ENCODE measurements at regions not wholly inside any gene's neighbourhood (a gene's known extent, or its start where the extent isn't known, plus 50 kb on each side); places are given as distances from the start of the nearest gene placed in this dataset.

GRCh38 chr4:141304346-141304745, 83.7 kb downstream of the ZNF330 start:
- H3K79me1 ChIP-seq (ENCODE audit: low read depth, low read length) = no peaks in the 10 kb centered on the region
- no peak overlapping the region for H2BK5ac ChIP-seq (ENCODE audit: low read depth, low read length)
- DNase-seq (ENCODE audit: low read depth in 1 of 2, low spot score in 2 of 2) (no peak), FAIRE-seq (no peak)
- H2BK12ac ChIP-seq (ENCODE audit: low read depth, low read length) = no peak overlapping the region
- H3K56ac ChIP-seq (replicated peaks; ENCODE audit: insufficient read length, low read depth, low read length) = no peak overlapping the region
- H4K8ac ChIP-seq (ENCODE audit: extremely low read depth, insufficient read depth, low read length) = no peak overlapping the region
- H3K23ac ChIP-seq (ENCODE audit: insufficient read length) = no peak overlapping the region
- H3K9me3 ChIP-seq (ENCODE audit: insufficient read depth in 2 of 2, low read depth in 1 of 2, low read length in 1 of 2) = no peaks in the 10 kb centered on the region
- H2BK15ac ChIP-seq (ENCODE audit: low read length) = no peak overlapping the region
- H2BK20ac ChIP-seq (ENCODE audit: low read length) = no peak overlapping the region
- WGBS, 2 experiments (ENCODE audit: extremely low coverage in 1 of 2, insufficient coverage in 1 of 2, insufficient read length in 1 of 2, insufficient replicate concordance in 2 of 2, low coverage in 1 of 2, low lambda C conversion rate in 2 of 2, missing lambda C conversion rate in 1 of 2) = 87% methylated on average over 2 of the region's 2 CpGs; no CpG with 5 or more reads in 1 of the 2 experiments
- H2AK5ac ChIP-seq (ENCODE audit: low read depth, low read length) = no peak overlapping the region
- H3K27me3 ChIP-seq (replicated peaks in 1 of 4; ENCODE audit: control insufficient read depth in 3 of 4, extremely low read depth in 1 of 4, insufficient read depth in 3 of 4, low read length in 3 of 4) = no peaks in the 10 kb centered on the region
- H2BK120ac ChIP-seq (replicated peaks; ENCODE audit: low read depth, low read length) = no peak overlapping the region
- no peak overlapping the region for H3K9ac ChIP-seq (replicated peaks in 1 of 4; ENCODE audit: extremely low read depth in 1 of 4, low read depth in 3 of 4, low read length in 3 of 4)
- no peaks in the 10 kb centered on the region for H4K20me1 ChIP-seq (replicated peaks in 1 of 2; ENCODE audit: control insufficient read depth in 1 of 2, insufficient read depth in 2 of 2, low read length in 2 of 2)
- POLR2A ChIA-PET (ENCODE audit: partially characterized antibody) = no interaction called here
- no peaks in the 10 kb centered on the region for H3K23me2 ChIP-seq (ENCODE audit: low read depth, low read length)
- H3K79me2 ChIP-seq (ENCODE audit: control insufficient read depth in 1 of 2, insufficient read depth in 2 of 2, low read length in 2 of 2) = no peaks in the 10 kb centered on the region
- no peaks in the 10 kb centered on the region; a peak in 1 of 8 replicates for H3K36me3 ChIP-seq (ENCODE audit: control insufficient read depth in 2 of 4, insufficient read depth in 4 of 4, low read length in 3 of 4)
- no peak overlapping the region for H3K4me3 ChIP-seq (ENCODE audit: extremely low read depth in 1 of 4, insufficient read depth in 2 of 4, low read depth in 3 of 4, low read length in 4 of 4)
- H4K91ac ChIP-seq (replicated peaks; ENCODE audit: insufficient read length, low read length) = no peak overlapping the region
- H3K4me1 ChIP-seq (replicated peaks in 1 of 4; ENCODE audit: control insufficient read depth in 3 of 4, insufficient read depth in 4 of 4, low read length in 3 of 4) = no peaks in the 10 kb centered on the region
- no peak overlapping the region for H3K4me2 ChIP-seq (ENCODE audit: insufficient read depth in 1 of 2, low read depth in 2 of 2, low read length in 2 of 2)
- H3K18ac ChIP-seq (ENCODE audit: extremely low read depth, low read length) = no peak overlapping the region
- no peak overlapping the region for H3K27ac ChIP-seq (ENCODE audit: low read depth, low read length)
- CTCF ChIA-PET (ENCODE audit: partially characterized antibody) = interaction anchor here (0.7 to 1.3 kb wide), 2 partner anchors 42 to 350 kb away, joined by 3 to 4 read pairs; no protein-coding TSS in a partner anchor
- no peak overlapping the region for H2AFZ ChIP-seq (ENCODE audit: low read length)
- H4K5ac ChIP-seq (ENCODE audit: insufficient read length, low read depth, low read length) = no peak overlapping the region
- no peak overlapping the region for H3K4ac ChIP-seq (replicated peaks; ENCODE audit: insufficient read length, low read depth, low read length)
- H3K14ac ChIP-seq (ENCODE audit: insufficient read length) = no peak overlapping the region
- TF ChIP-seq CEBPB (IDR thresholded peaks at IDR 0.05; ENCODE audit: low read depth, low read length) = no peak
- TF ChIP-seq EZH2 (IDR thresholded peaks at IDR 0.05; ENCODE audit: low read depth, low read length, severe bottlenecking) = no peak
- no peak for TF ChIP-seq RFX5 (IDR thresholded peaks at IDR 0.05; ENCODE audit: borderline replicate concordance, low read depth, low read length)
- TF ChIP-seq ASH2L (IDR thresholded peaks at IDR 0.05; ENCODE audit: low read length) = no peak
- TF ChIP-seq SIX5 (IDR thresholded peaks at IDR 0.05; ENCODE audit: low read depth, low read length) = no peak

All from H1 (cell line).